ENCODE measurements at regions not wholly inside any gene's neighbourhood (a gene's known extent, or its start where the extent isn't known, plus 50 kb on each side); places are given as distances from the start of the nearest gene placed in this dataset.

GRCh38 chr15:29933042-29933803 is 111.0 kb upstream of the TJP1 start:
- TF ChIP-seq CTCF (IDR thresholded peaks at IDR 0.05; ENCODE audit: insufficient read depth, low read depth, low read length) (no peak), EZH2 (IDR thresholded peaks at IDR 0.05; ENCODE audit: insufficient read depth, low read length) (no peak)

All from astrocyte (in vitro differentiated cells and primary cell).